ENCODE measurements at regions not wholly inside any gene's neighbourhood (a gene's known extent, or its start where the extent isn't known, plus 50 kb on each side); places are given as distances from the start of the nearest gene placed in this dataset.
"Not testable (repeated sequence)": the region's sequence is repeated elsewhere in the genome, so short reads cannot be mapped to it uniquely, and the experiment has no call there.

- DNase-seq = no peak
Observed at GRCh38 chr17:14593956-14594355, 293.1 kb downstream of the HS3ST3B1 start.

GRCh38 chr17:14590459-14591250 lies 289.8 kb downstream of the HS3ST3B1 start:
- no peak for DNase-seq

- DNase-seq = no peak
Observed at GRCh38 chr17:14585099-14585498, 284.2 kb downstream of the HS3ST3B1 start.

GRCh38 chr17:14582996-14583395 lies 282.1 kb downstream of the HS3ST3B1 start:
- DNase-seq = no peak

- DNase-seq = no peak
Observed at GRCh38 chr17:14581186-14581830, 280.4 kb downstream of the HS3ST3B1 start.

- DNase-seq = no peak
Observed at GRCh38 chr17:14580499-14580898, 279.6 kb downstream of the HS3ST3B1 start.

GRCh38 chr17:14579716-14580115 lies 278.8 kb downstream of the HS3ST3B1 start:
- no peak for DNase-seq

GRCh38 chr17:14575471-14575953 lies 274.6 kb downstream of the HS3ST3B1 start:
- DNase-seq = no peak

- not testable (repeated sequence) for DNase-seq
Observed at GRCh38 chr17:14560325-14560724, 259.4 kb downstream of the HS3ST3B1 start.

- DNase-seq = no peak
Observed at GRCh38 chr17:14559264-14560119, 258.6 kb downstream of the HS3ST3B1 start.

GRCh38 chr17:14557480-14557879 lies 256.6 kb downstream of the HS3ST3B1 start:
- DNase-seq = no peak

GRCh38 chr17:14553847-14554246 lies 253.0 kb downstream of the HS3ST3B1 start:
- no peak for DNase-seq

GRCh38 chr17:14552306-14552705 lies 251.4 kb downstream of the HS3ST3B1 start:
- DNase-seq = no peak

GRCh38 chr17:14547556-14547955 lies 246.7 kb downstream of the HS3ST3B1 start:
- no peak for DNase-seq

GRCh38 chr17:14547016-14547415 lies 246.1 kb downstream of the HS3ST3B1 start:
- DNase-seq = no peak

GRCh38 chr17:14545156-14545906 lies 244.4 kb downstream of the HS3ST3B1 start:
- no peak for DNase-seq

- DNase-seq = no peak
Observed at GRCh38 chr17:14541714-14542113, 240.8 kb downstream of the HS3ST3B1 start.

GRCh38 chr17:14539801-14540200 lies 238.9 kb downstream of the HS3ST3B1 start:
- no peak for DNase-seq

- not testable (repeated sequence) for DNase-seq
Observed at GRCh38 chr17:14532242-14532641, 231.4 kb downstream of the HS3ST3B1 start.

GRCh38 chr17:14525551-14526455 lies 224.9 kb downstream of the HS3ST3B1 start:
- DNase-seq = no peak

GRCh38 chr17:14522795-14523387 lies 222.0 kb downstream of the HS3ST3B1 start:
- no peak for DNase-seq
